Upper lobe of right lung (tissue), 1 donor: ENCODE measurements at regions not wholly inside any gene's neighbourhood (a gene's known extent, or its start where the extent isn't known, plus 50 kb on each side); places are given as distances from the start of the nearest gene placed in this dataset.

Experiments
- ATAC-seq: fragments of 200-7000 bp; cut with Tn5 transposase; one replicate; pipeline ENCODE4 v1.9.1; 2020; ENCODE audit warnings: mild to moderate bottlenecking, moderate library complexity
- DNase-seq: peaks from one replicate; pipeline ENCODE4 v3.0.0-alpha.2; 2020
- H3K27ac ChIP-seq: fragments of 200-600 bp; one replicate; pipeline ENCODE4 v1.8.0; 2022
- H3K27me3 ChIP-seq: fragments of 200-600 bp; one replicate; pipeline ENCODE4 v1.8.0; 2022; ENCODE audit warnings: mild to moderate bottlenecking
- H3K36me3 ChIP-seq: fragments of 200-600 bp; one replicate; pipeline ENCODE4 v1.8.0; 2022
- H3K4me1 ChIP-seq: fragments of 200-600 bp; one replicate; pipeline ENCODE4 v1.8.0; 2022
- H3K4me3 ChIP-seq: fragments of 200-600 bp; one replicate; pipeline ENCODE4 v1.8.0; 2022; ENCODE audit warnings: mild to moderate bottlenecking
- H3K9me3 ChIP-seq: fragments of 200-600 bp; one replicate; pipeline ENCODE4 v1.8.0; 2022
- CTCF ChIP-seq: fragments of 200-600 bp; IDR thresholded peaks from one replicate; pipeline ENCODE4 v1.8.0; 2022; ENCODE audit warnings: antibody characterized with exemption
- intact Hi-C: fragments of 100-400 bp; cut with DNase I; formaldehyde crosslinking; loops from one replicate; pipeline ENCODE4 v1.11.0; 2022
- donor health status: DM: no; HTN: yes; CAD: no; lungs with severe emphysema.

GRCh38 chr17:53101706-53102105, 721.0 kb upstream of the KIF2B start:
- DNase-seq (no peak), ATAC-seq (no peak)
- Histone ChIP-seq H3K27ac (no peak overlapping the region), H3K27me3 (no peaks in the 10 kb centered on the region), H3K4me1 (no peaks in the 10 kb centered on the region), H3K4me3 (no peak overlapping the region), H3K36me3 (no peaks in the 10 kb centered on the region), H3K9me3 (no peaks in the 10 kb centered on the region)
- intact Hi-C loops: no loop called here
- no peak for TF ChIP-seq CTCF

- Histone ChIP-seq H3K4me1 (no peaks in the 10 kb centered on the region), H3K4me3 (no peak overlapping the region), H3K27me3 (no peaks in the 10 kb centered on the region), H3K9me3 (no peaks in the 10 kb centered on the region), H3K27ac (no peak overlapping the region), H3K36me3 (no peaks in the 10 kb centered on the region)
- DNase-seq (no peak), ATAC-seq (no peak)
- intact Hi-C loops: no loop called here
- no peak for TF ChIP-seq CTCF
Observed at GRCh38 chr17:53100126-53100525, 722.6 kb upstream of the KIF2B start.

GRCh38 chr17:53093391-53093790, 729.3 kb upstream of the KIF2B start:
- intact Hi-C loops: no loop called here
- ATAC-seq (no peak), DNase-seq (no peak)
- H3K36me3 ChIP-seq: no peaks in the 10 kb centered on the region
- no peaks in the 10 kb centered on the region for H3K4me1 ChIP-seq
- no peaks in the 10 kb centered on the region for H3K27me3 ChIP-seq
- no peak overlapping the region for H3K27ac ChIP-seq
- no peak for TF ChIP-seq CTCF
- no peaks in the 10 kb centered on the region for H3K9me3 ChIP-seq
- no peak overlapping the region for H3K4me3 ChIP-seq

- intact Hi-C loops: no loop called here
- H3K27me3 ChIP-seq: no peaks in the 10 kb centered on the region
- ATAC-seq: no peak
- H3K4me3 ChIP-seq: no peak overlapping the region
- H3K27ac ChIP-seq: no peak overlapping the region
- no peaks in the 10 kb centered on the region for H3K9me3 ChIP-seq
- no peaks in the 10 kb centered on the region for H3K4me1 ChIP-seq
- H3K36me3 ChIP-seq: no peaks in the 10 kb centered on the region
- TF ChIP-seq CTCF: no peak
- DNase-seq: no peak
Observed at GRCh38 chr17:53092072-53092471, 730.7 kb upstream of the KIF2B start.

GRCh38 chr17:53090770-53091169, 732.0 kb upstream of the KIF2B start:
- DNase-seq (no peak), ATAC-seq (no peak)
- no peaks in the 10 kb centered on the region for H3K27me3 ChIP-seq
- H3K27ac ChIP-seq: no peak overlapping the region
- no peaks in the 10 kb centered on the region for H3K4me1 ChIP-seq
- H3K36me3 ChIP-seq: no peaks in the 10 kb centered on the region
- no peaks in the 10 kb centered on the region for H3K9me3 ChIP-seq
- intact Hi-C loops: no loop called here
- TF ChIP-seq CTCF: no peak
- no peak overlapping the region for H3K4me3 ChIP-seq

- intact Hi-C loops: no loop called here
- H3K9me3 ChIP-seq: no peaks in the 10 kb centered on the region
- no peak for ATAC-seq
- no peak overlapping the region for H3K27ac ChIP-seq
- H3K4me3 ChIP-seq: no peak overlapping the region
- no peak for DNase-seq
- H3K27me3 ChIP-seq: no peaks in the 10 kb centered on the region
- H3K36me3 ChIP-seq: no peaks in the 10 kb centered on the region
- no peaks in the 10 kb centered on the region for H3K4me1 ChIP-seq
- TF ChIP-seq CTCF: no peak
Observed at GRCh38 chr17:53088481-53088880, 734.2 kb upstream of the KIF2B start.
